ENCODE measurements at regions not wholly inside any gene's neighbourhood (a gene's known extent, or its start where the extent isn't known, plus 50 kb on each side); places are given as distances from the start of the nearest gene placed in this dataset.

DNA sequence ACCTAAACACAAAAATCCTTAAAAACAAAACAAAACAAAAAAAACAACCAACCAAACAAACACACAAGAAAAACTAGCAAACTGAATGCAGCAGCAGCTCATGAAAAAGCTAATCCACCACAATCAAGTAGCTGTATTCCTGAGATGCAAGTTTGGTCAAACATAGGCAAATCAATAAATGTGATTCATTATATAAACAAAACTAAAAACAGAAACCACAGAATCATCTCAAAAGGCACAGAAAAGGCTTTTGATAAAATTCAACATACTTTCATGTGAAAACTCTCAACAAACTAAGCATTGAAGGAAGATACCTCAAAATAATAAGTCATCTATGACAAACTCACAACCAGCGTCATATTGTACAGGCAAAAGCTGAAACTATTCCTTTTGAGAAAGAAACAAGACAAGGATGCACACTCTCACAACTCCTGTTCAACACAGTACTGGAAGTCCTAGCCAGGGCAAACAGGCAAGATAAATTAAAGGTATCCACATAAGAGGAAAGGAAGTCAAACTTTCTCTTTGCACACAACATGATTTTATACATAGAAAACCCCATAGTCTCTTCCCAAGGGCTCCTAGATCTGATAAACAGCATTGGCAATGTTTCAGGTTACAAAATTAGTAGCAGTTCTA is 495.1 kb upstream of the SGO1 start:
- TF ChIP-seq CTCF (IDR thresholded peaks at IDR 0.05; ENCODE audit: low read depth, low read length), result no peak
- no peak for DNase-seq (ENCODE audit: low read depth in 2 of 2)
- no peak overlapping the region for H3K4me3 ChIP-seq (replicated peaks in 1 of 2; ENCODE audit: low read depth in 2 of 2, low read length in 2 of 2)

- TF ChIP-seq CTCF (IDR thresholded peaks at IDR 0.05; ENCODE audit: low read depth, low read length), result no peak
- no peak for DNase-seq (ENCODE audit: low read depth in 2 of 2)
- no peak overlapping the region for H3K4me3 ChIP-seq (replicated peaks in 1 of 2; ENCODE audit: low read depth in 2 of 2, low read length in 2 of 2)
Observed at GRCh38 chr3:20673866-20674265, 487.9 kb upstream of the SGO1 start.

DNA sequence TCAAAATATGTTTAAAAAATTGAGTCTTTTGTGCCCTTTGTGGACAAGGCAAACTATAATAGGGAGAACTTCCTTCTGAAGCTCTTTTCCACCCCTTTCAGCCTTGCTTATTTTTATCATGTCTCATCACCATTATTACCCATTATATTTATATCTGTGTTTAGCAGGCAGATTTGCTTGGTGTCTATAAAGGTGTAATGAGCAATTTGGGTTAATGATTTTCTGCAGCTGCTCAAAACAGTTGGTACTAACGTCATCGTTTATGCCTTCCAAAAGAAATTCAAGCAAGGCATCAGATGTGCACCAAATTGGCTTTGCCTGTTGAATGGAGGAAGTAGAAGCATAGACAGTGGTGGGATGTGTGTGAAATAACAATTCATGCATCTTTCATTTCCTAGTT is 483.7 kb upstream of the SGO1 start:
- DNase-seq (ENCODE audit: low read depth in 2 of 2), result no peak
- H3K4me3 ChIP-seq (replicated peaks in 1 of 2; ENCODE audit: low read depth in 2 of 2, low read length in 2 of 2), result no peak overlapping the region
- no peak for TF ChIP-seq CTCF (IDR thresholded peaks at IDR 0.05; ENCODE audit: low read depth, low read length)

- no peak overlapping the region for H3K4me3 ChIP-seq (replicated peaks in 1 of 2; ENCODE audit: low read depth in 2 of 2, low read length in 2 of 2)
- TF ChIP-seq CTCF (IDR thresholded peaks at IDR 0.05; ENCODE audit: low read depth, low read length), result no peak
- DNase-seq (ENCODE audit: low read depth in 2 of 2), result peak in 1 of 2 donors; percentile 69
Observed at GRCh38 chr3:20669184-20669583, 483.2 kb upstream of the SGO1 start.

DNA sequence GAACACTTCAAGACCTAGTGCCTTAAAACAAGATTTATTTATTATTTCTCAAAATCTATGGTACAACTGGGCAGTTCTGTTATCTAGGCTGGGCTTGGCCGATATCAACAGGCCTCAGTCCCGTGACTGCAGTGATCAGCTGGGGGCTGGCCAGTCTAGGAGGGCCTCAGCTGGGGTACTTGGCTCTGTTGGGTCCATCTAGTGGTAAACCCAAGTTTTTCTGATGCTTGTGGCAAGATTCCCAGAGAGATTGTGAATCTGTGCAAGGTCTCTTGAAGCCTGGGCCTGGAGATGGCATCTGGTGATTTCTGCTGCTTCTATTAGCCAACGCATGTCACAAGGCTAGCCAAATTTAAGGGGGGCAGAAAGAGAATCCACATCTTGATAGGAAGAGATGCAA is 482.4 kb upstream of the SGO1 start:
- peak in 1 of 2 donors; percentile 15 for DNase-seq (ENCODE audit: low read depth in 2 of 2)
- no peak overlapping the region for H3K4me3 ChIP-seq (replicated peaks in 1 of 2; ENCODE audit: low read depth in 2 of 2, low read length in 2 of 2)
- TF ChIP-seq CTCF (IDR thresholded peaks at IDR 0.05; ENCODE audit: low read depth, low read length), result no peak

DNA sequence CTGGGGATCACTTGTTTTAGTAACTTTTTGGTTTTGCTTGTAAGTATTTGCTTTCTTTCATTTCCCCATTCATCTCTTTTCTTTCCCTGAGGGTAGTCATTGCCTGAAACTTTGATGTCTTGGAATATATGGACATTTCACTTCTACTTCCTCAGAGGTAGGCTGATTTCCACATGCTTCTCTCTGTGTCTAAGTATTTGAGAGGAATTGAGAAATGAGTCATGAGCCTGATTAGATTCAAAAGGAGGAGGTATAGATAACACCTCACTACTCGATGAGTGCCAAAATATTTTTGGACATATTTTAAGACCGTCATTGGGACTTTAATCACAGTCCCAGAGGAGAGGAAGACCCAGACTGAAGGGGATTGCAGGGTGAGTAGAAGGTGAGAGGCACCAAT is 480.1 kb upstream of the SGO1 start:
- no peak overlapping the region for H3K4me3 ChIP-seq (replicated peaks in 1 of 2; ENCODE audit: low read depth in 2 of 2, low read length in 2 of 2)
- DNase-seq (ENCODE audit: low read depth in 2 of 2), result peak in 1 of 2 donors; percentile 12
- TF ChIP-seq CTCF (IDR thresholded peaks at IDR 0.05; ENCODE audit: low read depth, low read length), result no peak

- no peak overlapping the region for H3K4me3 ChIP-seq (replicated peaks in 1 of 2; ENCODE audit: low read depth in 2 of 2, low read length in 2 of 2)
- DNase-seq (ENCODE audit: low read depth in 2 of 2), result no peak
- no peak for TF ChIP-seq CTCF (IDR thresholded peaks at IDR 0.05; ENCODE audit: low read depth, low read length)
Observed at GRCh38 chr3:20658491-20658890, 472.5 kb upstream of the SGO1 start.

Data from cardiac fibroblast (primary cell).